IMR-90 (cell line): ENCODE measurements at regions not wholly inside any gene's neighbourhood (a gene's known extent, or its start where the extent isn't known, plus 50 kb on each side); places are given as distances from the start of the nearest gene placed in this dataset.

Source experiments
- ATAC-seq: fragments of 200-7000 bp; cut with Tn5 transposase; 2 replicates; pipeline ENCODE4 v1.9.1; 2020; ENCODE audit warnings: low read depth, mild to moderate bottlenecking, moderate library complexity
- BruUV-seq: library from RNA; stranded (reverse); fragments of 400-500 nt; replicated peaks from 2 replicates; lab custom pipeline; 2021; lab: Mats Ljungman, UMichigan
- CTCF ChIA-PET: fragments of 300-600 bp; formaldehyde crosslinking; extraction: SDS; loops from one replicate; lab custom pipeline; 2021; ENCODE audit warnings: antibody characterized with exemption; lab: Yijun Ruan, JAX
- POLR2A ChIA-PET: fragments of 300-600 bp; sonication (Branson Sonifier 250); formaldehyde crosslinking; loops from one replicate; lab custom pipeline; 2022; ENCODE audit warnings: antibody characterized with exemption; ENCODE audit not compliant: unreplicated experiment; lab: Charles Lee
- DNase-seq: peaks from one replicate; pipeline ENCODE4 v3.0.0; 2013
- H2AFZ ChIP-seq: replicated peaks from 2 replicates; pipeline ENCODE3; 2013; ENCODE audit warnings: low read length, mild to moderate bottlenecking; ENCODE audit not compliant: poor library complexity
- H2AK5ac ChIP-seq: 2 replicates; pipeline ENCODE4 v1.6.1; 2013; ENCODE audit warnings: low read depth, low read length, inconsistent platforms
- H2AK9ac ChIP-seq: replicated peaks from 2 replicates; pipeline ENCODE3; 2013; ENCODE audit warnings: mild to moderate bottlenecking, low read depth, low read length, moderate library complexity; ENCODE audit not compliant: poor library complexity
- H2BK120ac ChIP-seq: 2 replicates; pipeline ENCODE4 v1.6.1; 2013; ENCODE audit warnings: low read depth, low read length, inconsistent platforms
- H2BK15ac ChIP-seq: 3 replicates; pipeline ENCODE4 v1.6.1; 2013; ENCODE audit warnings: low read depth, low read length, inconsistent platforms
- H2BK20ac ChIP-seq: 2 replicates; pipeline ENCODE4 v1.6.1; 2013; ENCODE audit warnings: low read depth, mild to moderate bottlenecking, inconsistent platforms, low read length, moderate library complexity
- H2BK5ac ChIP-seq: 2 replicates; pipeline ENCODE4 v1.6.1; 2013; ENCODE audit warnings: mild to moderate bottlenecking, low read depth, low read length, inconsistent platforms; ENCODE audit not compliant: poor library complexity, severe bottlenecking
- H3K14ac ChIP-seq: replicated peaks from 2 replicates; pipeline ENCODE4 v1.6.1; 2013; ENCODE audit warnings: low read depth, low read length, inconsistent platforms
- H3K18ac ChIP-seq: 2 replicates; pipeline ENCODE4 v1.6.1; 2013; ENCODE audit warnings: low read depth, low read length, control low read depth
- H3K23ac ChIP-seq: 2 replicates; pipeline ENCODE4 v1.6.1; 2013; ENCODE audit warnings: low read depth, low read length, inconsistent platforms
- H3K27ac ChIP-seq: 2 replicates; pipeline ENCODE4 v1.5.1; 2013; ENCODE audit warnings: mild to moderate bottlenecking, control low read depth, low read length; ENCODE audit not compliant: insufficient read depth
- H3K27me3 ChIP-seq: 2 replicates; pipeline ENCODE4 v1.6.1; 2013; ENCODE audit warnings: low read length; ENCODE audit not compliant: control insufficient read depth, insufficient read depth
- H3K36me3 ChIP-seq: 2 replicates; pipeline ENCODE4 v1.6.1; 2013; ENCODE audit warnings: low read length, mixed read lengths; ENCODE audit not compliant: control insufficient read depth, insufficient read depth
- H3K4ac ChIP-seq: 2 replicates; pipeline ENCODE4 v1.6.1; 2013; ENCODE audit warnings: low read depth, low read length, inconsistent platforms
- H3K4me1 ChIP-seq: 2 replicates; pipeline ENCODE4 v1.6.1; 2013; ENCODE audit warnings: low read length, mixed read lengths; ENCODE audit not compliant: control insufficient read depth, insufficient read depth
- H3K4me2 ChIP-seq: 2 replicates; pipeline ENCODE4 v1.6.1; 2013; ENCODE audit warnings: low read depth, mild to moderate bottlenecking, control low read depth, low read length, moderate library complexity
- H3K4me3 ChIP-seq: 2 replicates; pipeline ENCODE4 v1.5.1; 2013; ENCODE audit warnings: low read depth, mild to moderate bottlenecking, control low read depth, low read length, moderate library complexity; ENCODE audit not compliant: insufficient read depth
- H3K56ac ChIP-seq: 2 replicates; pipeline ENCODE4 v1.6.1; 2013; ENCODE audit warnings: low read length, inconsistent platforms; ENCODE audit not compliant: insufficient read depth; ENCODE audit errors: extremely low read depth
- H3K79me1 ChIP-seq, 2 experiments: 2 replicates each; pipeline ENCODE4 v1.6.1; 2013; ENCODE audit warnings: low read length in 2 of 2, inconsistent platforms in 1 of 2, low read depth in 1 of 2
- H3K9ac ChIP-seq: 2 replicates; pipeline ENCODE4 v1.6.1; 2013; ENCODE audit warnings: low read depth, low read length, control low read depth
- H3K9me1 ChIP-seq: 2 replicates; pipeline ENCODE4 v1.6.1; 2013; ENCODE audit warnings: low read length, inconsistent platforms; ENCODE audit not compliant: insufficient read depth
- H3K9me3 ChIP-seq: 2 replicates; pipeline ENCODE4 v1.6.1; 2013; ENCODE audit warnings: low read length; ENCODE audit not compliant: control insufficient read depth, insufficient read depth
- H4K20me1 ChIP-seq: 2 replicates; pipeline ENCODE4 v1.6.1; 2013; ENCODE audit warnings: low read length, inconsistent platforms; ENCODE audit not compliant: insufficient read depth
- H4K5ac ChIP-seq: 2 replicates; pipeline ENCODE4 v1.6.1; 2013; ENCODE audit warnings: mild to moderate bottlenecking, low read depth, low read length, control low read depth
- H4K8ac ChIP-seq, 2 experiments: 2 replicates each; pipeline ENCODE4 v1.6.1; 2013; ENCODE audit warnings: low read depth in 2 of 2, low read length in 2 of 2, control low read depth in 1 of 2, inconsistent platforms in 1 of 2
- H4K91ac ChIP-seq: 2 replicates; pipeline ENCODE4 v1.6.1; 2013; ENCODE audit warnings: low read depth, low read length, inconsistent platforms; ENCODE audit not compliant: insufficient read depth
- MAFK ChIP-seq: IDR thresholded peaks from 2 replicates; pipeline ENCODE4 v1.6.1; 2012; ENCODE audit warnings: low read depth, low read length, improper control_type of control experiment
- NFE2L2 ChIP-seq: fragments of 150-350 bp; IDR thresholded peaks from 2 replicates; pipeline ENCODE4 v1.6.1; 2016; ENCODE audit warnings: low read depth, mild to moderate bottlenecking, low read length
- WGBS, 2 experiments: methylation state at CpG; one replicate each; pipeline versions ENCODE4 v1.1.5 to v1.1.7; 2013; ENCODE audit warnings: missing lambda C conversion rate in 2 of 2; ENCODE audit not compliant: insufficient read length in 1 of 2; ENCODE audit errors: extremely low coverage in 2 of 2; 5-methylcytosine and 5-hydroxymethylcytosine counted together
- dilution Hi-C: fragments of 300-500 bp; cut with HindIII; formaldehyde crosslinking; loops from one replicate; pipeline ENCODE4 v1.14.3; 2018; ENCODE audit warnings: low sequenced_read_pairs; ENCODE audit not compliant: unreplicated experiment
- in situ Hi-C: fragments of 300-500 bp; cut with MboI; formaldehyde crosslinking; loops from 3 replicates; pipeline ENCODE4 v1.14.3; 2019; ENCODE audit warnings: low sequenced_read_pairs, inconsistent platforms, mixed read lengths
- intact Hi-C: fragments of 100-400 bp; cut with micrococcal nuclease; formaldehyde crosslinking; loops from 2 replicates; pipeline ENCODE4 v1.10.0; 2022

DNA sequence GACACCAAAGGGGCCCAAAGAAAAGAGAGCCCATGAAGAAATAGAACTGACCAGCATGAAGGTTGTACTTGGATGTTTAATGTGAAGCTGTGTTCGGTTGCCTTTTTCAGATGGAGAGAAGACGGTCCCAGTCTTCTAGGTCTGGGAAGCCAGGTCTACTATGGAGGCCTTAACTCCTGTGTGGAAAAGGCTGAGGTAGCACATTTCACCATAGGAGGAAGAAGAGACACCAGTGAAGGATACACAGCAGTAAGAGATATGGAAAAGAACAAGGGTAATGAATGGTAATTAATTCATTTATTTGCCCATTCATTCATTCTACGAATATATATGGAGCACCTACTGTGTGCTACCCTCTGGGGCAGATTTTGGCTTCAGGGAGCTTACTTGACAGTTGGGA is 151.6 kb upstream of the PLEKHG7 start:
- Histone ChIP-seq H2BK5ac (no peak overlapping the region), H3K9me3 (no peaks in the 10 kb centered on the region), H3K9me1 (peaks cover 4% of the 10 kb centered on the region; the same call in 1 of the 2 replicates), H3K18ac (peak overlapping the region; percentile 3; the same call in 1 of the 2 replicates), H2BK120ac (no peak overlapping the region), H2BK20ac (no peak overlapping the region; the same call in 1 of the 2 replicates), H4K5ac (no peak overlapping the region), H4K91ac (no peak overlapping the region), H3K4me1 (peaks cover 3% of the 10 kb centered on the region), H3K27me3 (no peaks in the 10 kb centered on the region), H3K36me3 (no peaks in the 10 kb centered on the region), H3K27ac (no peak overlapping the region), H3K56ac (no peak overlapping the region), H2AK9ac (no peak overlapping the region), H3K9ac (no peak overlapping the region), H2AK5ac (peak overlapping the region; percentile 23; the same call in 1 of the 2 replicates), H3K14ac (0 out of 2 replicates have a peak overlapping the region, but pooled peaks have one; percentile 34), H3K4ac (peak overlapping the region; percentile 47; the same call in 1 of the 2 replicates), H3K79me1 (no peaks in the 10 kb centered on the region), H4K20me1 (no peaks in the 10 kb centered on the region), H3K23ac (no peak overlapping the region), H2BK15ac (peak overlapping the region; percentile 7; the same call in 1 of the 3 replicates), H3K4me3 (no peak overlapping the region), H2AFZ (no peak overlapping the region), H4K8ac (no peak overlapping the region), H3K4me2 (no peak overlapping the region)
- TF ChIP-seq MAFK (peak; percentile 66), NFE2L2 (no peak)
- CTCF ChIA-PET, result no interaction called here
- no peak for ATAC-seq
- dilution Hi-C loops, result no loop called here
- BruUV-seq, result no TSS peak
- POLR2A ChIA-PET, result no interaction called here
- no CpG with 5 or more reads among the region's 3 CpGs for WGBS, 2 experiments
- in situ Hi-C loops, result no loop called here
- intact Hi-C loops, result no loop called here
- no peak for DNase-seq
